Activated CD4-positive, CD25-positive, alpha-beta regulatory T cell (primary cell): ENCODE measurements at regions not wholly inside any gene's neighbourhood (a gene's known extent, or its start where the extent isn't known, plus 50 kb on each side); places are given as distances from the start of the nearest gene placed in this dataset.
"Not testable (repeated sequence)": the region's sequence is repeated elsewhere in the genome, so short reads cannot be mapped to it uniquely, and the experiment has no call there.

Experiments
- DNase-seq, 4 experiments: peaks; one replicate each; lab custom pipeline; 2025; lab: John Stamatoyannopoulos, UW

- DNase-seq, result no peak
Measured at GRCh38 chr4:3866813-3867129, 100.6 kb downstream of the ADRA2C start.

DNA sequence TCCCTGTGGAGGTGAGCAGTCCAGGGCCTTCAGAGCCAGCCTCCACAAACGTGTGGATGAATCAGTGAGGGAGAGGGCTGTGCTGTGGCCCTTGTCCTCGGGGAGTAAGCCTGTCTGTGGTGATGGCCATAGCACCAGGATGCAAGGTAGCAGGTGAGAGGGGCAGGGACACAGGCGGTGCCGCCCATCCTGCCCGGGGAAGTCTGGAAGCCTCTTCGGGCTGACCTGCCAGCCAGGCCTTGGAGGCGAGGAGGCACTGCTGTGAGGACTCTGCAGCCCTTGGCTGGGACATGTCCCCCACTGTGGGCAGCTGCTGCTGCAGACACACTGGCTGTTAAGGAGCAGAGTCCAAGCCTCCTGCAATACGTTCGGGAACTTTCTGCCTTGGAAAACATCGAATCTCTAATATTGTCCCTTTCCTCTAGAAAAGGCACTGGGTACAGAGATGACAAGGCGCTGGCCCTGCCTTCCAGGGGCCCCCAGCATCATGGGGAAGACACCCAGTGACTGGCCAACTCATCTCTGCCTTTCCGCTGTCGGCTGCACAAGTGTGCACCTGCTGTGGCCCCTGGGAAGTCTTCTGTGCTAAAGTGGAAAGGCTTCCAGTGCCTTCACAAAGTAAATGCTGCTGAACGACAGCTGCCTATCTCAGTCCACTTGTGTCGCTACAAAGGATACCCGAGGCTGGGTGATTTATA, 101.4 kb downstream of the ADRA2C start:
- no peak for DNase-seq

- no peak for DNase-seq
Measured at GRCh38 chr4:3868211-3869173, 102.3 kb downstream of the ADRA2C start.

DNA sequence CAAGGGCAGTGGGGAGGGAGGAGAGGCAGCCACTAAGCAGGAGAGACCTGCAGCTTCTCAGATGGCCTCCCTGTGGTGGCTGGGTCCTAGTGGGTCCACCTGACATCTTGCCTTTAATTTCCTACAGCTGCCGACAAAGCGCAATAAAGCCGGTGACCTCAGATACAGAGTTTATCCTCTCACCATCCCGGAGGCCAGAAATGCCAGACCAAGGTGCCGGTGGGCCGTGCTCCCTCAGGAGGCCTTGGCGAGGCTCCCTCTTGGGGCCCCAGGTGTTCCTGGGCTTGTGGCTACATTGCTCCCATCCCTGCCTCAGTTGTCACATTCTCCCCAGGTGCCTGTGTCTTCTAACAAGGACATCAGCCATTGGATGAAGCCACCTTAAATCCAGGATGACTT, 103.0 kb downstream of the ADRA2C start:
- DNase-seq, result no peak

- no peak for DNase-seq
Measured at GRCh38 chr4:3869661-3870566, 103.7 kb downstream of the ADRA2C start.

DNA sequence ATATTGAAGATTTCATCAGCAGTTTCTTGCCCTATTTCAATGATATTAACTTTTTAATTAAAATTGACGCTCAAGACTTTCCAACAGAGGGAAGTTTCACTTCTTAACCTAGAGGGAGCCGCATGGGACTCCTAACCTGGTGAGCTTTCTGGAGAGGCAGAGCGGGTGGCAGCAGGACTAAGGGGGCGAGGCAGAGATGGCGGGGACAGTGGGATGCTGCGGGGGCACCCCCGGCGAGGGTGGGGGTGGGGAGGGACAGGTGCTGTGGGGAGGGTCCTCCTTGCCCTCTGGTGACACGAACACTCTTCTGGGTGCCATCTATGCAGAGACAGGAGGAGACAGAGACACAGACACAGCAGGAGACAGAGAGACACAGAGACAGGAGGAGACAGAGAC, 104.4 kb downstream of the ADRA2C start:
- no peak for DNase-seq

GRCh38 chr4:3871181-3871852, 105.1 kb downstream of the ADRA2C start:
- no peak for DNase-seq

DNA sequence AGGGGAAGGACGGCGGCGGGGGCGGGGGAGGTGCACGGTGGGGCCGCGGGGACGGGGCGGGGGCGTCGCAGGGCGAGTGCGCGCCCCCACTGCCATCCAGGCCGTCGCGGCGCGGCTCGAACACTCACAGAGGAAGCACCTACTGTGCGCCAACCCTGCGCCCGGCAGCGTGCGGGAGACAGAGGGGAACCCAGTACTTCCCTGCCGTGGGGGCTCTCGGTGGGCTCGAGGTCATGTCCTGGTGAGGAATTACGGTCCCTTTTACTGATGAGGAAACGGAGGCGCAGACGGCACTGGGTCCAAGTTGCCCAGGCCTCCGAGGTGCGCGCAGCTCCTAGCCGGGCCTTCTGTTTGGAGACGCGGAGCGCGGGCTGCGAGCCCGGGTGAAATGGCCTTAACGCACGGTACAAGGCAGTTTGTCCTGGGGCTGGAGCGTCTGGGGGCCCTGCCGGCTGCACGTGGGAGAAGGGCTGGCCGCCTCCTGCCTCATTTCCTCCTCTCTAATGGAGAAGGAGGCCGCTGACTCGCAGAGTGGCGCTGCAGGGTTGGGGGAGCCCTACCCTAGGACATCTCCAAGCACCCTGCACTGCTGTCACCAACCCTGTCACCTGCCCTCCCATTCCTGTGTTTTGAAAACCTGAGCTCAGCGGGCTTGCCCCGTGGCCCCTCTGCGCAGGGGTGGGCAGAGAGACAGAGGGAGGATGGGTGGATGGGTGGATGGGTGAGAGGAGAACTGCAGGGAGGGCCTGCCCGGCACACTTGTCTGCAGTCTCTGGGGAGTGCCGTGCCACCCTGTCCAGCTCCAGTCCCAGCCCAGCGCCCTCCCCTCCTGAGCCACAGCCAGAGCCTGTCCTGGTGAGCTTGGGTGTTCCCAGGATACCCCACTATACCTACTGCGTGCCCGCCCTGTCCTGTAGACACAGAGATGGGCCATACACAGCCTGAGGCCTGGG, 106.0 kb downstream of the ADRA2C start:
- DNase-seq, result no peak

GRCh38 chr4:3872834-3873313, 106.7 kb downstream of the ADRA2C start:
- DNase-seq, result no peak

GRCh38 chr4:3873408-3874027, 107.3 kb downstream of the ADRA2C start:
- DNase-seq, result no peak

DNA sequence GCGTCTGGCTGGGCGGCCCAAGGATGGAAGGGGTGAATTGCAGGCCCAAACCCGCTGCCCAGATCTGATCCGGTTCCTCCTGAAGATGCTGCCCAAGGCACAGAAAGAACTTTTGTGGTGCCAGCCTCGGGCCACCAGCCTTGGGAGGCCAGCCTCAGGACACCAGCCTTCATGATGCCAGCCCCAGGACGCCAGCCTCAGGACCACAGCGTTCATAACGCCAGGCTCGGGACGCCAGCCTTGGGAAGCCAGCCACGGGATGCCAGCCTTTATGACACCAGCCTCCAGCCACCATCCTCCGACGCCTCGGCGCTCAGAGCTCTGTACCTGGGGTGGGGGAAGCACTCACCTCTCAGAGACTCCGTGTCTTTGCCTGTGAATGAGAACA, 107.8 kb downstream of the ADRA2C start:
- DNase-seq, result no peak

DNA sequence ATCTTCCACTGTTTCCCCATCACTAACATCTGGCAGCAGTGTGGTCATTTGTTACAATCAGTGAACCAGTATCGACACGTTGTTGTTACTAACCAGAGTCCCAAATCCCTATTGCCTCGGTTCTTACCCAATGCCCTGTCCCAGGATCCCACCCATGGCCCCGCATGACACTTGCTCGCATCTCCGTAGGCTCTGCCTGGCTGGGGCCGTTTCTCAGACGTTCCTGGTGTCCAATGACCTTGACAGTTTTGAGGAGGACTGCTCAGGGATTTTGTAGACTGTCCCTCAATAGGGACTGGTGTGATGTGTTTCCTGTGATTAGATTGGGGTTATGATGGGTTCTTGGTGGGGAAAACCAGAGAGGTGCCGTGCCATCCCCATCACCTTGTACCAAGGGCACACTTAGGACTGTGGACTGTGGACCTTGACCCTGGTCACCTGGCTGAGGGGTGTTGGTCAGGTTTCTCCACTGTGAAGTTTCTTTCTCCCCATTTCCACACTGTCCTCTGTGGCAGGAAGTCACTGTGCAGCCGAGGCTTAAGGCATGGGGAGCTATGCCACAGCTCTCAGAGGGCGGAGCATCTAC, 108.4 kb downstream of the ADRA2C start:
- DNase-seq, result no peak

DNA sequence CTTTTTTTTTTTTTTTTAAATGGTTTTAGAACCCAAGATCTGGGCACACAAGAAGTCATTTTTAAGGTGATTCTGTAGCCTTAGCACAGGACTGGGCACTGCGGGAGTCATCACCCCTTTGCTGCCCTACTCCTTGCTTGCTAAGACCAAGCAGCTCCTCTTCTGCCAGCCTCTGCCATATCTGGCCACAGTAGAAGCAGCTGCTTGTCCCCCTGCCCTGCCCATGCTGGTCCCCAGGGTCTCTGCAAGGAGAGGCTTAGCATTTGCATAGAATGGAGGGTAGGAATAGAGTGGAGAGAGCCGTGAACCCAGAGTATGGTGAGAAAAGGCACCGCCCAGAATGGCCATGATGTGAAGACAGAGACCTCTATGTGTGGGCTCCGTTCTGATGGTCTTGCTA, 109.3 kb downstream of the ADRA2C start:
- no peak for DNase-seq

GRCh38 chr4:3876057-3876845, 110.1 kb downstream of the ADRA2C start:
- not testable (repeated sequence) for DNase-seq

DNA sequence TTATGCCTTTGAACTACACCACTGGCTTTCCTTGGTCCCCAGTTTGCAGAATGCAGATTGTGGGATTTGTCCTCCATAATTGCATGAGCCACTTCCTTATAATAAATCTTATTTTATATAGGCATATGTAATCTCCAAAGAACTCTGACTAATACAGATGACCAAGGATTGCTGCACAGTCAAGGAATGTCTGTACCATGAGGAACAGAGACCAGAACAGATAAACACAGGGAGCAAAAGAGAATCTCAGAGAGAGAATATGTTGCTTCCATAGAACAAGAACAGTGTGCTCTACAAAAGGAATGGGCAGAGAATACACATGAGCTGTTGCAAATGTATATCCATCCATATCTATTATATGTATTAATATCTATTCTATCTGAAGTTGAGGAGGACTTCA, 111.1 kb downstream of the ADRA2C start:
- no peak for DNase-seq

- DNase-seq, result no peak
Measured at GRCh38 chr4:3877868-3878267, 111.7 kb downstream of the ADRA2C start.

GRCh38 chr4:3878678-3879077, 112.5 kb downstream of the ADRA2C start:
- DNase-seq, result no peak

- no peak for DNase-seq
Measured at GRCh38 chr4:3879681-3880614, 113.8 kb downstream of the ADRA2C start.
